ENCODE measurements at regions not wholly inside any gene's neighbourhood (a gene's known extent, or its start where the extent isn't known, plus 50 kb on each side); places are given as distances from the start of the nearest gene placed in this dataset.
A peak's percentile ranks its signal among the peaks of the same experiment; 100 is the strongest.
"Not testable (repeated sequence)": the region's sequence is repeated elsewhere in the genome, so short reads cannot be mapped to it uniquely, and the experiment has no call there.

GRCh38 chr22:48402591-48403031 is 1425.1 kb downstream of the BRD1 start:
- no peak for DNase-seq (ENCODE audit: low read depth)

- DNase-seq (ENCODE audit: low read depth) = not testable (repeated sequence)
Measured at GRCh38 chr22:48401523-48401922, 1426.2 kb downstream of the BRD1 start.

GRCh38 chr22:48398181-48398905 is 1429.3 kb downstream of the BRD1 start:
- no peak for DNase-seq (ENCODE audit: low read depth)

- DNase-seq (ENCODE audit: low read depth) = no peak
Measured at GRCh38 chr22:48397531-48398180, 1430.0 kb downstream of the BRD1 start.

- DNase-seq (ENCODE audit: low read depth) = peak; percentile 16
Measured at GRCh38 chr22:48396785-48397530, 1430.7 kb downstream of the BRD1 start.

GRCh38 chr22:48396091-48396784 is 1431.4 kb downstream of the BRD1 start:
- no peak for DNase-seq (ENCODE audit: low read depth)

GRCh38 chr22:48395201-48395600 is 1432.5 kb downstream of the BRD1 start:
- DNase-seq (ENCODE audit: low read depth) = no peak

- no peak for DNase-seq (ENCODE audit: low read depth)
Measured at GRCh38 chr22:48394787-48395186, 1432.9 kb downstream of the BRD1 start.

GRCh38 chr22:48393885-48394284 is 1433.8 kb downstream of the BRD1 start:
- DNase-seq (ENCODE audit: low read depth) = no peak

- DNase-seq (ENCODE audit: low read depth) = no peak
Measured at GRCh38 chr22:48393041-48393370, 1434.7 kb downstream of the BRD1 start.

- no peak for DNase-seq (ENCODE audit: low read depth)
Measured at GRCh38 chr22:48391820-48392219, 1435.9 kb downstream of the BRD1 start.

- DNase-seq (ENCODE audit: low read depth) = no peak
Measured at GRCh38 chr22:48391171-48391711, 1436.4 kb downstream of the BRD1 start.

- DNase-seq (ENCODE audit: low read depth) = no peak
Measured at GRCh38 chr22:48389916-48390315, 1437.8 kb downstream of the BRD1 start.

- DNase-seq (ENCODE audit: low read depth) = no peak
Measured at GRCh38 chr22:48382197-48382596, 1445.5 kb downstream of the BRD1 start.

GRCh38 chr22:48380016-48380665 is 1447.5 kb downstream of the BRD1 start:
- DNase-seq (ENCODE audit: low read depth) = no peak

- DNase-seq (ENCODE audit: low read depth) = no peak
Measured at GRCh38 chr22:48379371-48379770, 1448.3 kb downstream of the BRD1 start.

GRCh38 chr22:48378673-48379072 is 1449.0 kb downstream of the BRD1 start:
- no peak for DNase-seq (ENCODE audit: low read depth)

GRCh38 chr22:48376936-48377712 is 1450.5 kb downstream of the BRD1 start:
- DNase-seq (ENCODE audit: low read depth) = no peak

GRCh38 chr22:48376428-48376827 is 1451.2 kb downstream of the BRD1 start:
- no peak for DNase-seq (ENCODE audit: low read depth)

- DNase-seq (ENCODE audit: low read depth) = no peak
Measured at GRCh38 chr22:48373626-48374173, 1454.0 kb downstream of the BRD1 start.
